SK-N-SH (cell line): ENCODE measurements at regions not wholly inside any gene's neighbourhood (a gene's known extent, or its start where the extent isn't known, plus 50 kb on each side); places are given as distances from the start of the nearest gene placed in this dataset.

Source experiments
- CTCF ChIA-PET: fragments of 300-600, 350-600 bp; formaldehyde crosslinking; extraction: SDS; loops from one replicate; lab custom pipeline; 2021; lab: Yijun Ruan, JAX
- POLR2A ChIA-PET: fragments of 350-600 bp; sonication (Branson Sonifier 250); formaldehyde crosslinking; extraction: SDS; loops from one replicate; lab custom pipeline; 2020; ENCODE audit warnings: antibody characterized with exemption, inconsistent platforms; lab: Yijun Ruan, JAX
- DNase-seq: peaks from one replicate; pipeline ENCODE4 v3.0.0; 2012
- H2AFZ ChIP-seq: fragments of 200-600 bp; sonication (generic); 2 replicates; pipeline ENCODE4 v1.8.1; 2016; ENCODE audit warnings: antibody characterized with exemption, mild to moderate bottlenecking, low read depth
- H3F3A ChIP-seq: fragments of 200-600 bp; sonication (generic); replicated peaks from 2 replicates; pipeline ENCODE3; 2016; ENCODE audit warnings: antibody characterized with exemption, mild to moderate bottlenecking; ENCODE audit not compliant: insufficient read depth
- H3K27ac ChIP-seq, 2 experiments: fragments of 200-500 bp in 1 of 2; fragments of 200-600 bp in 1 of 2; sonication (Bioruptor generic) in 1 of 2; sonication (generic), shearing (Covaris generic) in 1 of 2; 2 replicates each; pipeline versions ENCODE4 v1.5.1 to v1.6.1; 2014 to 2016; ENCODE audit warnings: low read depth in 2 of 2, inconsistent platforms in 1 of 2, low read length in 1 of 2, mild to moderate bottlenecking in 1 of 2, mixed read lengths in 1 of 2
- H3K27me3 ChIP-seq: fragments of 200-600 bp; sonication (generic), shearing (Covaris generic); 2 replicates; pipeline ENCODE4 v1.6.1; 2016; ENCODE audit warnings: mixed run types; ENCODE audit not compliant: insufficient read depth
- H3K36me3 ChIP-seq, 2 experiments: fragments of 200-500 bp in 1 of 2; fragments of 200-600 bp in 1 of 2; sonication (Bioruptor generic) in 1 of 2; sonication (generic) in 1 of 2; replicated peaks in 1 of 2; 2 replicates each; pipeline versions ENCODE3 to v1.5.1; 2014 to 2016; ENCODE audit warnings: low read length in 1 of 2, mild to moderate bottlenecking in 1 of 2; ENCODE audit not compliant: insufficient read depth in 2 of 2, control insufficient read depth in 1 of 2
- H3K4me1 ChIP-seq, 2 experiments: fragments of 200-500 bp in 1 of 2; fragments of 200-600 bp in 1 of 2; sonication (Bioruptor generic) in 1 of 2; sonication (generic), shearing (Covaris generic) in 1 of 2; 2 replicates each; pipeline versions ENCODE4 v1.5.1 to v1.6.1; 2014 to 2016; ENCODE audit warnings: low read depth in 1 of 2, low read length in 1 of 2, mixed run types in 1 of 2; ENCODE audit not compliant: insufficient read depth in 2 of 2, control insufficient read depth in 1 of 2
- H3K4me2 ChIP-seq: fragments of 200-600 bp; sonication (generic), shearing (Covaris generic); 2 replicates; pipeline ENCODE4 v1.6.1; 2017; ENCODE audit warnings: mixed run types
- H3K4me3 ChIP-seq, 2 experiments: fragments of 200-500 bp in 1 of 2; fragments of 200-600 bp in 1 of 2; sonication (Bioruptor generic) in 1 of 2; sonication (generic), shearing (Covaris generic) in 1 of 2; 2 replicates each; pipeline versions ENCODE4 v1.5.1 to v1.8.1; 2014 to 2016; ENCODE audit warnings: low read depth in 2 of 2, inconsistent platforms in 1 of 2, low read length in 1 of 2, mild to moderate bottlenecking in 1 of 2, mixed read lengths in 1 of 2, moderate library complexity in 1 of 2
- H3K79me2 ChIP-seq: fragments of 200-600 bp; sonication (generic); 2 replicates; pipeline ENCODE4 v1.8.1; 2017; ENCODE audit warnings: mild to moderate bottlenecking; ENCODE audit not compliant: insufficient read depth
- H3K9ac ChIP-seq: fragments of 200-600 bp; sonication (generic); 2 replicates; pipeline ENCODE4 v1.6.1; 2017; ENCODE audit warnings: mixed run types
- H3K9me2 ChIP-seq: fragments of 200-600 bp; sonication (generic); 2 replicates; pipeline ENCODE4 v1.6.1; 2017; ENCODE audit warnings: mixed run types
- H3K9me3 ChIP-seq: fragments of 200-600 bp; sonication (generic); 2 replicates; pipeline ENCODE4 v1.6.1; 2017; ENCODE audit warnings: mixed run types, mild to moderate bottlenecking, moderate library complexity
- H4K20me1 ChIP-seq: fragments of 200-600 bp; sonication (generic); 2 replicates; pipeline ENCODE4 v1.6.1; 2017; ENCODE audit warnings: mild to moderate bottlenecking, mixed run types; ENCODE audit not compliant: insufficient read depth
- EP300 ChIP-seq, 2 experiments: IDR thresholded peaks; 2 replicates each; pipeline versions ENCODE4 v1.4.0 to v1.6.1; 2012; ENCODE audit warnings: borderline replicate concordance in 1 of 2, low read depth in 1 of 2, low read length in 1 of 2
- EZH2phosphoT487 ChIP-seq: fragments of 200-600 bp; sonication (generic); IDR thresholded peaks from 2 replicates; pipeline ENCODE4 v1.6.1; 2017; ENCODE audit warnings: low read depth, mixed run types, mild to moderate bottlenecking, antibody characterized with exemption, moderate library complexity, borderline replicate concordance
- FOXJ3 ChIP-seq: sonication (generic); formaldehyde crosslinking; IDR thresholded peaks from 2 replicates; pipeline ENCODE4 v1.5.1; 2020; ENCODE audit warnings: mild to moderate bottlenecking, missing genetic modification reagents
- IRF3 ChIP-seq: fragments of 150-350 bp; IDR thresholded peaks from 2 replicates; pipeline ENCODE4 v1.6.1; 2016; ENCODE audit warnings: mild to moderate bottlenecking, low read depth, low read length
- JUND ChIP-seq: IDR thresholded peaks from 2 replicates; pipeline ENCODE4 v1.4.0; 2012
- MEF2A ChIP-seq: IDR thresholded peaks from 2 replicates; pipeline ENCODE4 v1.4.0; 2012; ENCODE audit warnings: low read depth, borderline replicate concordance
- NFIC ChIP-seq: IDR thresholded peaks from 2 replicates; pipeline ENCODE4 v1.4.0; 2012; ENCODE audit warnings: borderline replicate concordance
- TAF1 ChIP-seq: IDR thresholded peaks from 2 replicates; pipeline ENCODE4 v1.6.1; 2012; ENCODE audit warnings: low read depth, mild to moderate bottlenecking, low read length, moderate library complexity, borderline replicate concordance
- USF2 ChIP-seq: fragments of 150-350 bp; IDR thresholded peaks from 2 replicates; pipeline ENCODE4 v1.6.1; 2017; ENCODE audit warnings: antibody characterized with exemption, low read length, low read depth, borderline replicate concordance
- YY1 ChIP-seq: IDR thresholded peaks from 2 replicates; pipeline ENCODE4 v1.4.0; 2012; ENCODE audit warnings: low read depth, mild to moderate bottlenecking
- WGBS: methylation state at CpG from one replicate; pipeline ENCODE4 v1.1.6; 2017; ENCODE audit warnings: low lambda C conversion rate; 5-methylcytosine and 5-hydroxymethylcytosine counted together
- TF ChIP-seq, protein P1 (sequence below): fragments of 200-600 bp; sonication (generic); IDR thresholded peaks from 2 replicates; pipeline ENCODE4 v1.6.1; 2017; ENCODE audit warnings: antibody characterized with exemption, mild to moderate bottlenecking, moderate library complexity
- TF ChIP-seq, protein P2 (sequence below): IDR thresholded peaks from 2 replicates; pipeline ENCODE4 v1.4.0; 2012; ENCODE audit warnings: low read depth, borderline replicate concordance

DNA sequence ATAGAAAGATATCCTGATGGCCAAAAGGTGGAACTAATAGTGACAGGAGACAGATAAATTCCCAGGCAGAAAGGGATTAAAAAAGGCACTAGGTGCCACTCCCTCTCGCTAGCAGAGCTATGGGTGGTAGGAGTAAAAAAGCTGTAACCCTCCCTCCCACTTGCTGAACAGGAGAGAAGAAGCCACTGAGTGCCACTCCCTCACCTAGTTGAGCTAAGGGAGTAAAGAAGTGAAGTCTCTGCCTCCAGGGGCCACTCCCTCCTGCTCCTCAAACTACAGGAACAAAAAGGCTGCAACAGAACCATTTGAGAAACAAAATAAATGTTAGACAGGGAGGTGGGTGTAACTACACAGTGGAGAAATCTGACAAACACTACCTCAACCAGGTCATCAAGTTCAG, 276.2 kb upstream of the EPHA6 start:
- H3K79me2 ChIP-seq = no peaks in the 10 kb centered on the region
- 0% methylated on average over 1 of the region's 1 CpG for WGBS
- no peak overlapping the region for H2AFZ ChIP-seq
- ChIA-PET POLR2A (no interaction called here), CTCF (no interaction called here)
- TF ChIP-seq FOXJ3 (CRISPR knock-in tag) (no peak), TAF1 (no peak), JUND (no peak), MEF2A (no peak), NFIC (no peak), EP300 (IDR thresholded peaks at IDR 0.05; ENCODE audit: borderline replicate concordance in 1 of 2, low read depth in 1 of 2, low read length in 1 of 2) (no peak), IRF3 (no peak), EZH2phosphoT487 (no peak)
- TF ChIP-seq, protein P1, sequence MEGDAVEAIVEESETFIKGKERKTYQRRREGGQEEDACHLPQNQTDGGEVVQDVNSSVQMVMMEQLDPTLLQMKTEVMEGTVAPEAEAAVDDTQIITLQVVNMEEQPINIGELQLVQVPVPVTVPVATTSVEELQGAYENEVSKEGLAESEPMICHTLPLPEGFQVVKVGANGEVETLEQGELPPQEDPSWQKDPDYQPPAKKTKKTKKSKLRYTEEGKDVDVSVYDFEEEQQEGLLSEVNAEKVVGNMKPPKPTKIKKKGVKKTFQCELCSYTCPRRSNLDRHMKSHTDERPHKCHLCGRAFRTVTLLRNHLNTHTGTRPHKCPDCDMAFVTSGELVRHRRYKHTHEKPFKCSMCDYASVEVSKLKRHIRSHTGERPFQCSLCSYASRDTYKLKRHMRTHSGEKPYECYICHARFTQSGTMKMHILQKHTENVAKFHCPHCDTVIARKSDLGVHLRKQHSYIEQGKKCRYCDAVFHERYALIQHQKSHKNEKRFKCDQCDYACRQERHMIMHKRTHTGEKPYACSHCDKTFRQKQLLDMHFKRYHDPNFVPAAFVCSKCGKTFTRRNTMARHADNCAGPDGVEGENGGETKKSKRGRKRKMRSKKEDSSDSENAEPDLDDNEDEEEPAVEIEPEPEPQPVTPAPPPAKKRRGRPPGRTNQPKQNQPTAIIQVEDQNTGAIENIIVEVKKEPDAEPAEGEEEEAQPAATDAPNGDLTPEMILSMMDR = no peak
- TF ChIP-seq, protein P2, sequence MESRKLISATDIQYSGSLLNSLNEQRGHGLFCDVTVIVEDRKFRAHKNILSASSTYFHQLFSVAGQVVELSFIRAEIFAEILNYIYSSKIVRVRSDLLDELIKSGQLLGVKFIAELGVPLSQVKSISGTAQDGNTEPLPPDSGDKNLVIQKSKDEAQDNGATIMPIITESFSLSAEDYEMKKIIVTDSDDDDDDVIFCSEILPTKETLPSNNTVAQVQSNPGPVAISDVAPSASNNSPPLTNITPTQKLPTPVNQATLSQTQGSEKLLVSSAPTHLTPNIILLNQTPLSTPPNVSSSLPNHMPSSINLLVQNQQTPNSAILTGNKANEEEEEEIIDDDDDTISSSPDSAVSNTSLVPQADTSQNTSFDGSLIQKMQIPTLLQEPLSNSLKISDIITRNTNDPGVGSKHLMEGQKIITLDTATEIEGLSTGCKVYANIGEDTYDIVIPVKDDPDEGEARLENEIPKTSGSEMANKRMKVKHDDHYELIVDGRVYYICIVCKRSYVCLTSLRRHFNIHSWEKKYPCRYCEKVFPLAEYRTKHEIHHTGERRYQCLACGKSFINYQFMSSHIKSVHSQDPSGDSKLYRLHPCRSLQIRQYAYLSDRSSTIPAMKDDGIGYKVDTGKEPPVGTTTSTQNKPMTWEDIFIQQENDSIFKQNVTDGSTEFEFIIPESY = no peak
- no peaks in the 10 kb centered on the region for H3K9me3 ChIP-seq
- H4K20me1 ChIP-seq = no peaks in the 10 kb centered on the region
- no peaks in the 10 kb centered on the region for H3K27me3 ChIP-seq
- H3K4me1 ChIP-seq = no peaks in the 10 kb centered on the region
- no peak overlapping the region for H3K4me3 ChIP-seq
- no peaks in the 10 kb centered on the region for H3K36me3 ChIP-seq
- no peaks in the 10 kb centered on the region for H3K9me2 ChIP-seq
- no peak for DNase-seq
- no peaks in the 10 kb centered on the region for H3F3A ChIP-seq
- H3K4me2 ChIP-seq = no peak overlapping the region
- H3K9ac ChIP-seq = no peak overlapping the region
- H3K27ac ChIP-seq = no peak overlapping the region

GRCh38 chr3:96548073-96548472, 266.3 kb upstream of the EPHA6 start:
- no peaks in the 10 kb centered on the region for H4K20me1 ChIP-seq
- H2AFZ ChIP-seq = no peak overlapping the region
- DNase-seq = no peak
- no peak overlapping the region for H3K9ac ChIP-seq
- H3K36me3 ChIP-seq = no peaks in the 10 kb centered on the region
- no peaks in the 10 kb centered on the region for H3K79me2 ChIP-seq
- H3K27ac ChIP-seq = no peak overlapping the region
- 2% methylated on average over 3 of the region's 3 CpGs for WGBS
- ChIA-PET CTCF (no interaction called here), POLR2A (no interaction called here)
- no peak overlapping the region for H3K4me3 ChIP-seq
- H3F3A ChIP-seq = no peaks in the 10 kb centered on the region
- no peaks in the 10 kb centered on the region for H3K27me3 ChIP-seq
- no peaks in the 10 kb centered on the region for H3K4me1 ChIP-seq
- TF ChIP-seq YY1 = no peak
- TF ChIP-seq EZH2phosphoT487 = no peak
- TF ChIP-seq USF2 = no peak
- TF ChIP-seq, protein P1 = no peak
- no peak overlapping the region for H3K4me2 ChIP-seq
- no peaks in the 10 kb centered on the region for H3K9me3 ChIP-seq
- H3K9me2 ChIP-seq = no peaks in the 10 kb centered on the region
